DND-41 (cell line): ENCODE measurements at regions not wholly inside any gene's neighbourhood (a gene's known extent, or its start where the extent isn't known, plus 50 kb on each side); places are given as distances from the start of the nearest gene placed in this dataset.

Experiments
- CTCF ChIP-seq: IDR thresholded peaks from 2 replicates; pipeline ENCODE4 v1.5.1; 2012; ENCODE audit warnings: borderline replicate concordance, low read length, moderate library complexity, mild to moderate bottlenecking; ENCODE audit not compliant: poor library complexity, severe bottlenecking; ENCODE audit errors: extremely low read depth
- EZH2 ChIP-seq: IDR thresholded peaks from 3 replicates; pipeline ENCODE4 v1.6.1; 2012; ENCODE audit warnings: borderline replicate concordance, low read depth, mild to moderate bottlenecking, moderate library complexity, low read length, inconsistent platforms; ENCODE audit not compliant: severe bottlenecking

- no peak for TF ChIP-seq CTCF
- no peak for TF ChIP-seq EZH2
These were observed 378.8 kb downstream of the SLC4A3 start for GRCh38 chr2:220006152-220006621.
